HEK293 (cell line): ENCODE measurements at regions not wholly inside any gene's neighbourhood (a gene's known extent, or its start where the extent isn't known, plus 50 kb on each side); places are given as distances from the start of the nearest gene placed in this dataset.

ENCODE experiments used
- CTCF ChIP-seq: fragments of 450-650 bp; formaldehyde crosslinking; IDR thresholded peaks from 2 replicates; pipeline ENCODE4 v1.5.1; 2016; ENCODE audit warnings: missing biosample characterization, missing genetic modification characterization
- PRDM1 ChIP-seq: fragments of 450-650 bp; formaldehyde crosslinking; IDR thresholded peaks from 2 replicates; pipeline ENCODE4; 2016; ENCODE audit warnings: missing biosample characterization, missing genetic modification characterization
- YY1 ChIP-seq: fragments of 450-650 bp; formaldehyde crosslinking; IDR thresholded peaks from 2 replicates; pipeline ENCODE4 v1.5.1; 2018; ENCODE audit warnings: missing biosample characterization, missing genetic modification characterization
- ZBTB17 ChIP-seq: fragments of 450-650 bp; formaldehyde crosslinking; IDR thresholded peaks from 2 replicates; pipeline ENCODE4 v1.5.1; 2016; ENCODE audit warnings: missing biosample characterization, missing genetic modification characterization
- ZNF311 ChIP-seq: fragments of 450-650 bp; formaldehyde crosslinking; IDR thresholded peaks from 2 replicates; pipeline ENCODE4 v1.5.1; 2017; ENCODE audit warnings: missing biosample characterization, missing genetic modification characterization, borderline replicate concordance
- ZNF555 ChIP-seq: fragments of 450-650 bp; formaldehyde crosslinking; conservative IDR thresholded peaks from 2 replicates; pipeline ENCODE4 v1.5.1; 2017; ENCODE audit warnings: missing biosample characterization, mild to moderate bottlenecking, missing genetic modification characterization, inconsistent platforms
- ZNF785 ChIP-seq: fragments of 450-650 bp; formaldehyde crosslinking; IDR thresholded peaks from 2 replicates; pipeline ENCODE4 v1.5.1; 2016; ENCODE audit warnings: missing biosample characterization, missing genetic modification characterization
- ZSCAN16 ChIP-seq: fragments of 450-650 bp; formaldehyde crosslinking; IDR thresholded peaks from 2 replicates; pipeline ENCODE4 v1.5.1; 2016; ENCODE audit warnings: missing biosample characterization, missing genetic modification characterization

- TF ChIP-seq CTCF (tag by site-specific recombination) (no peak), ZNF785 (tag by site-specific recombination) (no peak), ZNF555 (tag by site-specific recombination) (no peak), ZBTB17 (tag by site-specific recombination) (no peak), YY1 (tag by site-specific recombination) (no peak), ZSCAN16 (no peak), ZNF311 (tag by site-specific recombination) (no peak), PRDM1 (tag by site-specific recombination) (no peak)
Measured at GRCh38 chr9:107155244-107155817, 127.7 kb upstream of the RAD23B start.
